SHP77 (cell line): ENCODE measurements at regions not wholly inside any gene's neighbourhood (a gene's known extent, or its start where the extent isn't known, plus 50 kb on each side); places are given as distances from the start of the nearest gene placed in this dataset.
"Not testable (repeated sequence)": the region's sequence is repeated elsewhere in the genome, so short reads cannot be mapped to it uniquely, and the experiment has no call there.

Source experiments
- DNase-seq, 2 experiments: peaks; one replicate each; lab custom pipeline; 2025; lab: John Stamatoyannopoulos, UW

- DNase-seq: no peak
Observed at GRCh38 chr3:15851735-15852134, 54.0 kb upstream of the ANKRD28 start.

- DNase-seq: peak in 1 of 2 experiments; percentile 49
Observed at GRCh38 chr3:15858547-15859506, 61.0 kb upstream of the ANKRD28 start.

GRCh38 chr3:15859507-15860013 lies 61.8 kb upstream of the ANKRD28 start:
- DNase-seq: peak; percentile 80 to 89

- DNase-seq: peak; percentile 78 to 89
Observed at GRCh38 chr3:15860014-15860934, 62.5 kb upstream of the ANKRD28 start.

DNA sequence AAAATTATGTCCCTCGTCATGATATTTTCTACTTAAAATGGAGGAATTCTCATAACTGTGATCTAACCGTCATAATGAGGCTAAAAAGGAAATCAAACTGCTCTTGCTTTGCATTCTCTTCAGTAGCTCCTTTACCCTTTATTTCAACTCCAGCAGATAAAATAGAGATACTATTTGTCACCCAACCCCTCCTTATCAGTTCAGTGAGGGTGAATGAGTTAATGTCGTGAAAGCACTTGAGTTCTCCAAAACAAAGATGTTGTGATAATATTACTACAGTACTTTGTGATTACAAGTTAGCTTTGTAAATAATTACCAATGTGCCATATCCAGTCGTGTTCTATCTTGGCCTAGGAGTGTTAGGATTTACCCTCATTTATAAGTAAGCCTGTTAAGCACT lies 63.4 kb upstream of the ANKRD28 start:
- no peak for DNase-seq

GRCh38 chr3:15872807-15873206 lies 75.0 kb upstream of the ANKRD28 start:
- DNase-seq: no peak

DNA sequence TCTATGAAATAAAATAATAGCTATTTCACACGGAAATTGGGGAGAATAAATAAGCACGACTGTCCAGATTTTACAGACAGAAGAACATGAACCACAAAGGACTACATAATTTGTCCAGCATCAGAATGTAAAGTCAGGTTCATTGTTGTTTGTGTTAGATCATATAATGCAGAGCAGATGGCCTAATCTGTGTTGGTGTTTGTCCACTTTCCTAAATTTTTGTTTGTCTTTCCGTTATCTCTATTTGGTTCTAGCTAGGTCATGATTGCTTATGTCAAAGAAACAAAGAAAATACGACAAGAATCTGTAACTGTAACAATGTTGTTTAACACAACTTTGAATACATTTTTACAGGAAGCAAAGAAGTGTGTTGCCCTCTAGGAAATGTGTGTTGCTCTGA lies 75.6 kb upstream of the ANKRD28 start:
- no peak for DNase-seq

DNA sequence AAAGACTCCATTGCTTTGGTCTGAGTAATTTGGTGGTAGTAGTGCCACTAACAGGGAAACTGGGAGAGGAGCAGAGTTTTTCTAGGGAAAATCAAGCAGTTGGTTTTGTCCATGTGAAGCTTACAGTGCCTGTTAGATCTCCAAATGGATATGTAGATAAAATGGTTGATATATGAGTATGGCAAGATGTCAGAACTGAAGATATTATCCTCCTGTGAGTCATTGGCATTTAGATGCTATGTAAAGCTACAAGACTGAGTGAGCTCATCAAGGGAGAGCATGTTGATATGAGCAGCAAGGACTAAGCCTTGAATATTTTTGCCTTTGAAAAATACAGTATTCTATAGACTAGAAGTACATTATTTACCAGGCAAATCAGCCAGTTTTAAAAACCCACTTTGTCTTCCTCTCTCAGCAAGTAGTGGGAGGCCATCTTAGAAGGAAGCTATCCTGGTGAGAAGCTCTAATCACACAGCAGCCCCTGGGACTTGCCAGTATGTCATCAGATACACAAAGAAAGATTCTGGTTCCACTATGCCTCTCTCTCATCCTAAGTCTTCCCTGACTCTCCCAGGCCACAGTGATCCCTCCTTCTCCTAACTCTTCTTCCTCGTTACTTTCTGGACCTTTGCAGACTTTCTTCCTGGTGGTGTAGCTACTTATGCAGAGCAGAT lies 77.4 kb upstream of the ANKRD28 start:
- no peak for DNase-seq

- no peak for DNase-seq
Observed at GRCh38 chr3:15876669-15877068, 78.9 kb upstream of the ANKRD28 start.

- DNase-seq: no peak
Observed at GRCh38 chr3:15877813-15878212, 80.0 kb upstream of the ANKRD28 start.

DNA sequence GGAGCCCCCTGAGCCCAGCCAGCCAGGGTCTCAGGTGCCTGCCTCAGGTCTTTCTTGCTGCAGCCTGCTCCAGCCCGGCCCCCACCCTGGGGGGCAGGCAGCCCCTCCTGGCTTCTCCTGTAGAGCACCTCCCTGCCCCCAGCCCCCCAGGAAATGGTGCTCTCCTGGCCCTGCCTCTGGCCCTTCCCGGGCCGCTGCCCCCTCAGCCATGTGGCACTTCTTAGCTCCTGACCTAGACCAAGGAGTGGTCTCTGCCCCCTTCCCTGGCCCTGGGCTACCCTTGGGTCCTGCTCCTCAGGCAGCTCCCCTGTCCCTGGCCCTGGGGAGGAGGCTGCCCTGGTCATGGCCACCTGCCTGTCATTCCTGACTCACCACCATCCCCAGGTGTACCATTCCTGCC lies 82.0 kb upstream of the ANKRD28 start:
- DNase-seq: not testable (repeated sequence)

DNA sequence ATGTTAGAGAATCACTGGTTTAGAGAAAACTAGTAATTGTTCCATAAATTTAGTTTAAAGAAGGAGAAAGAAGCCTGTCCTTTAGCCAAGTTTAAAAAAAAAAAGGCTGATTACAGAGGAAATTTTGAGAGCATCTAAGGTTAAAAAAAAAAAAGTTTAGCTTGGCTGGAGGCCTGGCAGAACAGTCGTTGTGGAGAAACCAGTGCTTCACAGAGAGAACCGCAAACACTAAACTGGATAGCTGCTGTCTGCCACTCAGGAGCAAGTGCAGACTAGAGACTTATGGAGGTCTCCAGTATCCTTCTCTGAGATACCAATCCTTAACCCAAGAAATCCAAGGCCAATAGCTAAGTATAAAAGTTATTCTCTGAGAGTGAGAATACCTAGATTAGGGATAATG lies 84.8 kb upstream of the ANKRD28 start:
- DNase-seq: no peak

DNA sequence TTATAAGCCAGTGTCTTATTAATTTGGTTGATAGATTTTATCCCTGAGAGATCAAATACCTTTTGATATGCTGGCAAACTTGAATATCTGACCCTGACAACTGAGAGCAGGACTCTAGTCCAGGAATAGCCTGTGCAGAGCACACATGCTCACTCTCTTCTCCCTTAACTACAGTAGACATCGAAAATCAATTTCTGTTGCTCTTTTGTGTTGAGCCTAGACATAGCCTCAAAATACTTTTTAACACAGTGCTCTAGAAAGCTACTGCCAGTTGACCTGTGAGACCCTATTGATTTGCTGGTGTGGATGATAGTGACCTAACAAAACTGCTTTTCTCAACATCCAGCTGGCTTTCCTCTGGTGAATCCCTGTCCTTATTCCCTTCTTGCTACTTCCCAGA lies 86.4 kb upstream of the ANKRD28 start:
- DNase-seq: no peak

GRCh38 chr3:15886521-15886920 lies 88.7 kb upstream of the ANKRD28 start:
- DNase-seq: no peak

GRCh38 chr3:15887261-15887660 lies 89.5 kb upstream of the ANKRD28 start:
- no peak for DNase-seq

DNA sequence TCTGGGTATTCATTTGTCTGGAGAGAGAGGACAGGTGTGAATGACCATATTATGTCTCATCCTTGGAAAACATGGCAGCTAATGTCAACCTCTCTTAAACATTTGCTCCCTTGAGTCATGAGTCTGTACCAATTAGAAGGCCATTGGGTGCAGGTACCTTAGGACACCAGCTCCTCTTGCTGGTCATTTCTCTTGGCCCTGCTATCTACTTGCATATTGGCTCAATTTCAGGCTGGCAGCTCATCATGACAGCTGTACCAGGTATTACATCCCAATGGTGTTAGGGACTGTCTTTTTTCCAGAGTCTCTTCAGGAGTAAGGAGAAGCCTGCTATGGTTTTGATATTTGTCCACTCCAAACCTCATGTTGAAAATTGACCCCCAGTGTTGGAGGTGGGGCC lies 92.2 kb upstream of the ANKRD28 start:
- no peak for DNase-seq

DNA sequence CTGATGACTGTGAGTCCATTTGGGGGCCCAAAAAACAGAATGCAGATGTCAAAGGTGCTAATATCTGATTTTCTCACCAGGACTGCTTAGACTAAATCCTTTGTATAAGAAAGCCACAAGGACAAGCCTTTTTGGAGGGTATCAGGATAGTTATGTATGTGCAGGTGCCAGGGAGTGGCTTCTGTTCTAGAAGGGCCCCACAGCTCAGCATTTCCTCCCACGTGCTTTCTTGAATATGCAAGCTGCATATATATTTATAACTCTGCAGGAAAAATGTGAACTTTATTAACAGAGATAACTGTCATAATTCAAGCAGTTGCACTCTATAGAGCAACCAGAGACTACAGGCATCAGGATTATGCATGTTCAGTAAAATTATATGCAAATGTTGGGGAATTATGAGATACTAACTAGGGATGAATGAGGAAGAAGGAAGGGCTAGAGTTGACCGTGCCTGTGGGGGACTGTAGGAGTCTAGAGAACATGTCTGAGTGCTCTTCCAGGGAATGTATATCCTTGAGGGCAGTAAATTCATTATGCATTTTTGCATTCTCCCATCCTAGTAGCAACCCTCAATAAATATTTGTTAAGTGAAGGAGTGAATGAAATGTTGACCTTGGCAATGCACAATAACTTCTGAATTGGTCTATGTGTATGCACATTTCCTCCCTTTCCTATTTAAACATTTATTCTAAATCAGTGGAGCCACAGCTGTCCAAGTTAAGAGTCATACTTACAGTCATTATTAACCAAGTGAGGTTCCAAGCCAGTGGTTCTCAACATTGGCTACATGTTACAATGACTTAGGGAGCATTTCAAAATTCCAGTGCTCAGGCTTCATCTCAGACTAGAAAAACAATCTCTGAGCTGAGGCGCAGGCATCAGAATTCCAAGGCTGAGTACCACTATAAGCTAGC lies 94.8 kb upstream of the ANKRD28 start:
- DNase-seq: no peak

DNA sequence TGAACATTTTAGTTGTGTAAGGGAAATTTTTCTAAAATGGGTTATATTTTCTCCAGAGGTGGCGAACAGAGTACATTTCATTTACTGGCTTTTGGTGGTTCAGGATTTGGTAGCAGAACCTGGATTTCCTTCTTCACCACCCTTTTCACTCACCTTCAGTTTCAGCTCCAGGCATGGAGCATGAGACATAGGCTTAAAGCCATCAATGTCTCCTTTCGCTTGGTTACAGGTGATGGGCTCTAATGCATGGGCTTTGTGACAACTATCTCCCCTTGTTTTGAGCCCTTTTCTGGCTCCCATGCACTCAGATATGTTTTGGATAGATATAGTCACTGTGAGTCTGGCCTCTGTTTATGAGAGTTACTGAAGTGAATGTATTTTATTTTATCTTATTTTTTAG lies 96.6 kb upstream of the ANKRD28 start:
- no peak for DNase-seq

DNA sequence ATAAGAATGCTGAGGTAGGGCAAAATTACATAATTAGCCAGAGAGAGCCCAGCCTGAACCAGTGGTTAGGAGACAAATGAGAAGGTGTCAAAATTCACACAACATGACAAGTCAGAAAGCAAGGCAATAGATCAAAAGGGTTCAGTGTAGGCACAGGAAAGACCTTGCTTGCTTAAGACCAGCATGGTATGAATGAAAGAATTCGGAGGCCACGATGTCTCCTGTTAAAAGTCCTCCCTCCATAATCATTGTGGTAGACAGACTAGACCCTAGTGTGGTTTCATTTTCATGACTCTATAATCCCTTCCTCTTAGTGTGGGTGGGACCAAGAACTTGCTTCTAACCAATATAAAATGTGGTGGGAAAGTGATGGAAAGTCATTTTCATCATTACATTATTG lies 98.7 kb upstream of the ANKRD28 start:
- no peak for DNase-seq

GRCh38 chr3:15899388-15899787 lies 101.6 kb upstream of the ANKRD28 start:
- DNase-seq: no peak

DNA sequence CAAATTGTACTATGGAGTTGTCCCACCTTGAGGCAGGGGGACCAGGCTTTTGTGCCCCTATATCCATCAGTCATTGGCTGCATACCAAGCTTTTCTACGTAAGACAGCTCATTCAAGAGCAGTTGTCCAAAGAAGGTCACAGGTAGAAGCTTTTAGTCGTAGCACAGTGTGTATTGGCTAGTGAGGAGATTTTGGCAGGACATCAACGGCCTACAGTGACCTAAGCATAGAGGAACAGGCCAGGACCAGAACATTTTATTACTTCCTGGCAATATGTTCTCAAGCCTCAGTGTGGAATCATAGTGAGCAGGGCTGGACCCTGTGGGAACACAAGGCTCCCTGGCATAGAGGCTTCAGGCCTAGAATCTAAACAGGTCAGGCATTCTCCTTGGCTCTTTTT lies 105.4 kb upstream of the ANKRD28 start:
- no peak for DNase-seq
